Right lobe of liver (tissue), 4 donors: ENCODE measurements at regions not wholly inside any gene's neighbourhood (a gene's known extent, or its start where the extent isn't known, plus 50 kb on each side); places are given as distances from the start of the nearest gene placed in this dataset.

Experiments
- POLR2A ChIP-seq: fragments of 450-650 bp; IDR thresholded peaks from one replicate; pipeline ENCODE4 v1.6.1; 2017; ENCODE audit warnings: antibody characterized with exemption, mild to moderate bottlenecking
- TF ChIP-seq, protein P1 (sequence below), 4 donors: fragments of 200-600 bp in 3 of 4; fragments of 450-650 bp in 1 of 4; IDR thresholded peaks; one replicate each; pipeline versions ENCODE4 v1.5.1 to v1.8.0; 2016 to 2022; ENCODE audit warnings: antibody characterized with exemption in 4 of 4, mild to moderate bottlenecking in 2 of 4
- donor health status: DM: no; HTN: no; CAD: no.
- donor health status: DM: no; HTN: no; CAD: no.
- donor health status: DM: no; HTN: yes; CAD: no.

DNA sequence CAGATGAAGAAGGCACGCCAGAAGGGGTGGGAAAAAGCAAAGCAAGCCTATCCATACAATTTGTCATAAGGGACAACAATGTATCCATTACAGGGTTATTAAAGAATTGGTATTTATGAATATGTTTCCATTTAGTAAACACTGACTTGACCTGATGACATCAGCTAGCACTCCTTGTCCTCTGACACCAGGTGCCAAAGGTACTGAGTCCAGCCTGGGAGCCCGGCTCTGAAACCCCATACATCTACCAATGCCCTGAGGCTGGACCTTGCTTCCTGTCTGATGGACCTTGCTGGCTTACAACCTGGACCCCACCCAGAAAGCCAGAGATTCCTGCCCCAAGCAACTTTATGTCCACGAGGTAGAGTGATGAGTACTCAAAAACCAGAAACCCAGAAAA, 263.0 kb upstream of the ATP11B start:
- TF ChIP-seq, protein P1, sequence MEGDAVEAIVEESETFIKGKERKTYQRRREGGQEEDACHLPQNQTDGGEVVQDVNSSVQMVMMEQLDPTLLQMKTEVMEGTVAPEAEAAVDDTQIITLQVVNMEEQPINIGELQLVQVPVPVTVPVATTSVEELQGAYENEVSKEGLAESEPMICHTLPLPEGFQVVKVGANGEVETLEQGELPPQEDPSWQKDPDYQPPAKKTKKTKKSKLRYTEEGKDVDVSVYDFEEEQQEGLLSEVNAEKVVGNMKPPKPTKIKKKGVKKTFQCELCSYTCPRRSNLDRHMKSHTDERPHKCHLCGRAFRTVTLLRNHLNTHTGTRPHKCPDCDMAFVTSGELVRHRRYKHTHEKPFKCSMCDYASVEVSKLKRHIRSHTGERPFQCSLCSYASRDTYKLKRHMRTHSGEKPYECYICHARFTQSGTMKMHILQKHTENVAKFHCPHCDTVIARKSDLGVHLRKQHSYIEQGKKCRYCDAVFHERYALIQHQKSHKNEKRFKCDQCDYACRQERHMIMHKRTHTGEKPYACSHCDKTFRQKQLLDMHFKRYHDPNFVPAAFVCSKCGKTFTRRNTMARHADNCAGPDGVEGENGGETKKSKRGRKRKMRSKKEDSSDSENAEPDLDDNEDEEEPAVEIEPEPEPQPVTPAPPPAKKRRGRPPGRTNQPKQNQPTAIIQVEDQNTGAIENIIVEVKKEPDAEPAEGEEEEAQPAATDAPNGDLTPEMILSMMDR (IDR thresholded peaks at IDR 0.05): no peak
- TF ChIP-seq POLR2A: no peak
